OCI-LY7 (cell line): ENCODE measurements at regions not wholly inside any gene's neighbourhood (a gene's known extent, or its start where the extent isn't known, plus 50 kb on each side); places are given as distances from the start of the nearest gene placed in this dataset.

ENCODE experiments used
- BruUV-seq: library from RNA; stranded (reverse); fragments of 400-500 nt; replicated peaks from 2 replicates; lab custom pipeline; 2021; lab: Mats Ljungman, UMichigan
- CTCF ChIA-PET: fragments of 300-600 bp; sonication (Branson Sonifier 250); formaldehyde crosslinking; loops from one replicate; lab custom pipeline; 2022; ENCODE audit warnings: antibody characterized with exemption; ENCODE audit not compliant: unreplicated experiment; lab: Charles Lee
- POLR2A ChIA-PET: fragments of 300-600 bp; sonication (Branson Sonifier 250); formaldehyde crosslinking; loops from one replicate; lab custom pipeline; 2022; ENCODE audit warnings: antibody characterized with exemption; lab: Charles Lee
- DNase-seq: peaks from one replicate; pipeline ENCODE4 v3.0.0-alpha.2; 2015; ENCODE audit warnings: low spot score
- H2AFZ ChIP-seq: fragments of 200-600 bp; sonication (generic), shearing (Covaris generic); 2 replicates; pipeline ENCODE4 v1.6.1; 2014; ENCODE audit warnings: mild to moderate bottlenecking, antibody characterized with exemption, low read length, moderate library complexity
- H3K27ac ChIP-seq: fragments of 200-600 bp; sonication (generic); 2 replicates; pipeline ENCODE4 v1.5.1; 2014; ENCODE audit warnings: mixed run types, low read depth, mild to moderate bottlenecking, moderate library complexity, low read length, inconsistent platforms; ENCODE audit not compliant: poor library complexity, severe bottlenecking
- H3K36me3 ChIP-seq: fragments of 200-600 bp; sonication (generic); 2 replicates; pipeline ENCODE4 v1.6.1; 2014; ENCODE audit warnings: mild to moderate bottlenecking, antibody characterized with exemption, low read length, moderate library complexity, mixed read lengths; ENCODE audit not compliant: insufficient read depth
- H3K4me1 ChIP-seq: fragments of 200-600 bp; sonication (generic); 2 replicates; pipeline ENCODE4 v1.5.1; 2014; ENCODE audit warnings: mild to moderate bottlenecking, low read length; ENCODE audit not compliant: insufficient read depth, poor library complexity, severe bottlenecking
- H3K4me2 ChIP-seq: fragments of 200-600 bp; sonication (generic); 2 replicates; pipeline ENCODE4 v1.6.1; 2014; ENCODE audit warnings: mild to moderate bottlenecking, low read length
- H3K4me3 ChIP-seq: fragments of 200-600 bp; sonication (generic); 2 replicates; pipeline ENCODE4 v1.5.1; 2014; ENCODE audit warnings: mild to moderate bottlenecking, low read depth, low read length; ENCODE audit not compliant: poor library complexity, severe bottlenecking
- H3K79me2 ChIP-seq: fragments of 200-600 bp; sonication (generic); 2 replicates; pipeline ENCODE4 v1.6.1; 2016; ENCODE audit warnings: low read depth, mild to moderate bottlenecking, low read length, moderate library complexity, mixed read lengths; ENCODE audit not compliant: insufficient read depth
- H3K9me2 ChIP-seq: fragments of 200-600 bp; sonication (generic); 2 replicates; pipeline ENCODE4 v1.6.1; 2016; ENCODE audit warnings: mild to moderate bottlenecking, low read length, mixed read lengths; ENCODE audit not compliant: insufficient read depth
- H3K9me3 ChIP-seq: fragments of 200-600 bp; sonication (generic); 2 replicates; pipeline ENCODE4 v1.6.1; 2014; ENCODE audit warnings: mild to moderate bottlenecking, mixed run types, low read length, mixed read lengths
- H4K20me1 ChIP-seq: fragments of 200-600 bp; sonication (generic); 2 replicates; pipeline ENCODE4 v1.6.1; 2014; ENCODE audit warnings: mild to moderate bottlenecking, antibody characterized with exemption, low read length, moderate library complexity, mixed read lengths; ENCODE audit not compliant: insufficient read depth
- EZH2phosphoT487 ChIP-seq: fragments of 200-600 bp; sonication (generic); IDR thresholded peaks from 2 replicates; pipeline ENCODE4 v1.6.1; 2018; ENCODE audit warnings: low read depth, borderline replicate concordance, mild to moderate bottlenecking, mixed run types, antibody characterized with exemption, low read length, moderate library complexity, mixed read lengths
- intact Hi-C: fragments of 100-400 bp; cut with micrococcal nuclease; formaldehyde crosslinking; loops from one replicate; pipeline ENCODE4 v1.10.0; 2022; ENCODE audit not compliant: unreplicated experiment
- TF ChIP-seq, protein P1 (sequence below): fragments of 200-600 bp; sonication (generic); conservative IDR thresholded peaks from 2 replicates; pipeline ENCODE4 v1.5.1; 2014; ENCODE audit warnings: mild to moderate bottlenecking, antibody characterized with exemption, low read length, moderate library complexity, mixed read lengths

DNA sequence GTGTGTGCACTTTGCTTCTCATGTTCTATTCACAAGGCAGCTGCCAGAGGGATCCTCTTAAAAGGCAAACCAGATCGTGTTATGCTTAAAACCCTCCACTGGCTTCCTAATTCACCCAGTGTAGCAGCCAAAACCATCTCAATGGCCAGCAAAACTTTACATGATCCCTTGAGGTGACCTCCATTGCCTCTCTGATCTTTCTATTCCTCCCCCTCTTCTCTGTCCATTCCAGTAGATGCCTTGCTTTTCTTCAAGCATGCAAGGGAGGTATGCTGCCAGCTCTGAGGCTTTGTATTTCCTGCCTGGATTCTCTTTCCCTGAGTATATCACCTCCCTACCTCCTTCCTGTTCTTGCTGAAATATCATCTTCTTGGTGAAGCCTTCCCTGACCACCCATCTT lies 93.2 kb upstream of the KCNK2 start:
- ChIA-PET POLR2A (no interaction called here), CTCF (no interaction called here)
- intact Hi-C loops: no loop called here
- Histone ChIP-seq H3K9me3 (no peaks in the 10 kb centered on the region), H2AFZ (no peak overlapping the region), H3K4me1 (no peaks in the 10 kb centered on the region), H3K9me2 (no peaks in the 10 kb centered on the region), H3K79me2 (no peaks in the 10 kb centered on the region), H3K4me2 (no peak overlapping the region), H3K36me3 (no peaks in the 10 kb centered on the region), H3K4me3 (no peak overlapping the region), H3K27ac (no peak overlapping the region), H4K20me1 (no peaks in the 10 kb centered on the region)
- no peak for TF ChIP-seq EZH2phosphoT487
- TF ChIP-seq, protein P1, sequence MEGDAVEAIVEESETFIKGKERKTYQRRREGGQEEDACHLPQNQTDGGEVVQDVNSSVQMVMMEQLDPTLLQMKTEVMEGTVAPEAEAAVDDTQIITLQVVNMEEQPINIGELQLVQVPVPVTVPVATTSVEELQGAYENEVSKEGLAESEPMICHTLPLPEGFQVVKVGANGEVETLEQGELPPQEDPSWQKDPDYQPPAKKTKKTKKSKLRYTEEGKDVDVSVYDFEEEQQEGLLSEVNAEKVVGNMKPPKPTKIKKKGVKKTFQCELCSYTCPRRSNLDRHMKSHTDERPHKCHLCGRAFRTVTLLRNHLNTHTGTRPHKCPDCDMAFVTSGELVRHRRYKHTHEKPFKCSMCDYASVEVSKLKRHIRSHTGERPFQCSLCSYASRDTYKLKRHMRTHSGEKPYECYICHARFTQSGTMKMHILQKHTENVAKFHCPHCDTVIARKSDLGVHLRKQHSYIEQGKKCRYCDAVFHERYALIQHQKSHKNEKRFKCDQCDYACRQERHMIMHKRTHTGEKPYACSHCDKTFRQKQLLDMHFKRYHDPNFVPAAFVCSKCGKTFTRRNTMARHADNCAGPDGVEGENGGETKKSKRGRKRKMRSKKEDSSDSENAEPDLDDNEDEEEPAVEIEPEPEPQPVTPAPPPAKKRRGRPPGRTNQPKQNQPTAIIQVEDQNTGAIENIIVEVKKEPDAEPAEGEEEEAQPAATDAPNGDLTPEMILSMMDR: no peak
- no TSS peak for BruUV-seq
- no peak for DNase-seq

DNA sequence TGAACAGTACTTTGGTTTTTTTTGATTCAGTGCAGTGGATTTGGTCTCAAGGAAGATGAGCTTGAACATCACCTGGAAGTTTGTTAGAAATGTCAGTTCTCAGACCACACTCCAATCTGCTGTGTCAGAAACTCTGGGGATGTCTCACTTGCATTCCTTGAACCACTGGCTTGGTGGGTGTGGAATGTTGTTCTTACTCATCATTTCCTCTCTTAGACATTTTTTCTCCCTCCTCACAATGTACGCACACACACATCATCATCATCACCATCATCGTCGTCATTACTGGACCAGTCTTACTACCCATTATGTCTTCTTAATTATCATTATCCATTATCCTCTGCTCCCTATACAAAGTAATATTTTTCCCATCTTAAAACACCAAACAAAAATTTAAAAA lies 91.9 kb upstream of the KCNK2 start:
- no peaks in the 10 kb centered on the region for H3K4me1 ChIP-seq
- H3K4me2 ChIP-seq: no peak overlapping the region
- POLR2A ChIA-PET: interaction anchor here (0.6 kb wide), 1 partner anchor 1053 kb away, joined by 4 read pairs; no protein-coding TSS in a partner anchor
- CTCF ChIA-PET: no interaction called here
- DNase-seq: no peak
- H3K9me3 ChIP-seq: no peaks in the 10 kb centered on the region
- no peaks in the 10 kb centered on the region for H3K79me2 ChIP-seq
- intact Hi-C loops: no loop called here
- no peak overlapping the region for H2AFZ ChIP-seq
- H4K20me1 ChIP-seq: no peaks in the 10 kb centered on the region
- H3K9me2 ChIP-seq: no peaks in the 10 kb centered on the region
- BruUV-seq: no TSS peak
- H3K4me3 ChIP-seq: no peak overlapping the region
- no peaks in the 10 kb centered on the region for H3K36me3 ChIP-seq
- no peak overlapping the region for H3K27ac ChIP-seq
- no peak for TF ChIP-seq EZH2phosphoT487
- TF ChIP-seq, protein P1: no peak

- intact Hi-C loops: no loop called here
- TF ChIP-seq, protein P1: no peak
- TF ChIP-seq EZH2phosphoT487: no peak
- H4K20me1 ChIP-seq: no peaks in the 10 kb centered on the region
- no peak for DNase-seq
- BruUV-seq: no TSS peak
- CTCF ChIA-PET: no interaction called here
- H3K9me2 ChIP-seq: no peaks in the 10 kb centered on the region
- no peak overlapping the region for H3K4me2 ChIP-seq
- H2AFZ ChIP-seq: no peak overlapping the region
- no peaks in the 10 kb centered on the region for H3K79me2 ChIP-seq
- H3K9me3 ChIP-seq: no peaks in the 10 kb centered on the region
- POLR2A ChIA-PET: interaction anchor here (0.6 kb wide), 1 partner anchor 525 kb away, joined by 3 read pairs; no protein-coding TSS in a partner anchor
- H3K4me1 ChIP-seq: no peaks in the 10 kb centered on the region
- H3K36me3 ChIP-seq: no peaks in the 10 kb centered on the region
- no peak overlapping the region for H3K4me3 ChIP-seq
- no peak overlapping the region for H3K27ac ChIP-seq
Measured at GRCh38 chr1:214991691-214992315, 90.7 kb upstream of the KCNK2 start.
